SK-N-SH (cell line): ENCODE measurements at regions not wholly inside any gene's neighbourhood (a gene's known extent, or its start where the extent isn't known, plus 50 kb on each side); places are given as distances from the start of the nearest gene placed in this dataset.

Experiments
- CTCF ChIA-PET: fragments of 300-600, 350-600 bp; formaldehyde crosslinking; extraction: SDS; loops from one replicate; lab custom pipeline; 2021; lab: Yijun Ruan, JAX
- POLR2A ChIA-PET: fragments of 350-600 bp; sonication (Branson Sonifier 250); formaldehyde crosslinking; extraction: SDS; loops from one replicate; lab custom pipeline; 2020; ENCODE audit warnings: antibody characterized with exemption, inconsistent platforms; lab: Yijun Ruan, JAX
- DNase-seq: peaks from one replicate; pipeline ENCODE4 v3.0.0; 2012
- H2AFZ ChIP-seq: fragments of 200-600 bp; sonication (generic); 2 replicates; pipeline ENCODE4 v1.8.1; 2016; ENCODE audit warnings: antibody characterized with exemption, mild to moderate bottlenecking, low read depth
- H3F3A ChIP-seq: fragments of 200-600 bp; sonication (generic); replicated peaks from 2 replicates; pipeline ENCODE3; 2016; ENCODE audit warnings: antibody characterized with exemption, mild to moderate bottlenecking; ENCODE audit not compliant: insufficient read depth
- H3K27ac ChIP-seq, 2 experiments: fragments of 200-500 bp in 1 of 2; fragments of 200-600 bp in 1 of 2; sonication (Bioruptor generic) in 1 of 2; sonication (generic), shearing (Covaris generic) in 1 of 2; 2 replicates each; pipeline versions ENCODE4 v1.5.1 to v1.6.1; 2014 to 2016; ENCODE audit warnings: low read depth in 2 of 2, inconsistent platforms in 1 of 2, low read length in 1 of 2, mild to moderate bottlenecking in 1 of 2, mixed read lengths in 1 of 2
- H3K27me3 ChIP-seq: fragments of 200-600 bp; sonication (generic), shearing (Covaris generic); 2 replicates; pipeline ENCODE4 v1.6.1; 2016; ENCODE audit warnings: mixed run types; ENCODE audit not compliant: insufficient read depth
- H3K36me3 ChIP-seq, 2 experiments: fragments of 200-500 bp in 1 of 2; fragments of 200-600 bp in 1 of 2; sonication (Bioruptor generic) in 1 of 2; sonication (generic) in 1 of 2; replicated peaks in 1 of 2; 2 replicates each; pipeline versions ENCODE3 to v1.5.1; 2014 to 2016; ENCODE audit warnings: low read length in 1 of 2, mild to moderate bottlenecking in 1 of 2; ENCODE audit not compliant: insufficient read depth in 2 of 2, control insufficient read depth in 1 of 2
- H3K4me1 ChIP-seq, 2 experiments: fragments of 200-500 bp in 1 of 2; fragments of 200-600 bp in 1 of 2; sonication (Bioruptor generic) in 1 of 2; sonication (generic), shearing (Covaris generic) in 1 of 2; 2 replicates each; pipeline versions ENCODE4 v1.5.1 to v1.6.1; 2014 to 2016; ENCODE audit warnings: low read depth in 1 of 2, low read length in 1 of 2, mixed run types in 1 of 2; ENCODE audit not compliant: insufficient read depth in 2 of 2, control insufficient read depth in 1 of 2
- H3K4me2 ChIP-seq: fragments of 200-600 bp; sonication (generic), shearing (Covaris generic); 2 replicates; pipeline ENCODE4 v1.6.1; 2017; ENCODE audit warnings: mixed run types
- H3K4me3 ChIP-seq, 2 experiments: fragments of 200-500 bp in 1 of 2; fragments of 200-600 bp in 1 of 2; sonication (Bioruptor generic) in 1 of 2; sonication (generic), shearing (Covaris generic) in 1 of 2; 2 replicates each; pipeline versions ENCODE4 v1.5.1 to v1.8.1; 2014 to 2016; ENCODE audit warnings: low read depth in 2 of 2, inconsistent platforms in 1 of 2, low read length in 1 of 2, mild to moderate bottlenecking in 1 of 2, mixed read lengths in 1 of 2, moderate library complexity in 1 of 2
- H3K79me2 ChIP-seq: fragments of 200-600 bp; sonication (generic); 2 replicates; pipeline ENCODE4 v1.8.1; 2017; ENCODE audit warnings: mild to moderate bottlenecking; ENCODE audit not compliant: insufficient read depth
- H3K9ac ChIP-seq: fragments of 200-600 bp; sonication (generic); 2 replicates; pipeline ENCODE4 v1.6.1; 2017; ENCODE audit warnings: mixed run types
- H3K9me2 ChIP-seq: fragments of 200-600 bp; sonication (generic); 2 replicates; pipeline ENCODE4 v1.6.1; 2017; ENCODE audit warnings: mixed run types
- H3K9me3 ChIP-seq: fragments of 200-600 bp; sonication (generic); 2 replicates; pipeline ENCODE4 v1.6.1; 2017; ENCODE audit warnings: mixed run types, mild to moderate bottlenecking, moderate library complexity
- H4K20me1 ChIP-seq: fragments of 200-600 bp; sonication (generic); 2 replicates; pipeline ENCODE4 v1.6.1; 2017; ENCODE audit warnings: mild to moderate bottlenecking, mixed run types; ENCODE audit not compliant: insufficient read depth
- CHD2 ChIP-seq: fragments of 150-350 bp; IDR thresholded peaks from 2 replicates; pipeline ENCODE4 v1.6.1; 2018; ENCODE audit warnings: low read length; ENCODE audit not compliant: partially characterized antibody
- ELF1 ChIP-seq: IDR thresholded peaks from 2 replicates; pipeline ENCODE4 v1.4.0; 2012
- EP300 ChIP-seq, 2 experiments: IDR thresholded peaks; 2 replicates each; pipeline versions ENCODE4 v1.4.0 to v1.6.1; 2012; ENCODE audit warnings: borderline replicate concordance in 1 of 2, low read depth in 1 of 2, low read length in 1 of 2
- EZH2phosphoT487 ChIP-seq: fragments of 200-600 bp; sonication (generic); IDR thresholded peaks from 2 replicates; pipeline ENCODE4 v1.6.1; 2017; ENCODE audit warnings: low read depth, mixed run types, mild to moderate bottlenecking, antibody characterized with exemption, moderate library complexity, borderline replicate concordance
- FOSL2 ChIP-seq: IDR thresholded peaks from 2 replicates; pipeline ENCODE4 v1.4.0; 2012; ENCODE audit warnings: low read depth, mild to moderate bottlenecking, moderate library complexity, borderline replicate concordance
- FOXJ3 ChIP-seq: sonication (generic); formaldehyde crosslinking; IDR thresholded peaks from 2 replicates; pipeline ENCODE4 v1.5.1; 2020; ENCODE audit warnings: mild to moderate bottlenecking, missing genetic modification reagents
- GABPA ChIP-seq: IDR thresholded peaks from 2 replicates; pipeline ENCODE4 v1.4.0; 2012; ENCODE audit warnings: low read depth, mild to moderate bottlenecking
- MXI1 ChIP-seq: IDR thresholded peaks from 2 replicates; pipeline ENCODE4 v1.6.1; 2012; ENCODE audit warnings: mild to moderate bottlenecking, low read depth, low read length, improper control_type of control experiment
- NRF1 ChIP-seq: IDR thresholded peaks from 2 replicates; pipeline ENCODE4 v1.6.1; 2012; ENCODE audit warnings: low read depth, mild to moderate bottlenecking, low read length
- POLR2AphosphoS5 ChIP-seq: IDR thresholded peaks from 2 replicates; pipeline ENCODE4 v1.6.1; 2012; ENCODE audit warnings: low read depth, low read length
- RAD21 ChIP-seq: IDR thresholded peaks from 2 replicates; pipeline ENCODE4 v1.6.1; 2012; ENCODE audit warnings: mild to moderate bottlenecking, low read length
- RCOR1 ChIP-seq: fragments of 150-350 bp; IDR thresholded peaks from 2 replicates; pipeline ENCODE4 v1.6.1; 2017; ENCODE audit warnings: antibody characterized with exemption, low read length
- RFX5 ChIP-seq: IDR thresholded peaks from 2 replicates; pipeline ENCODE4 v1.6.1; 2012; ENCODE audit warnings: mild to moderate bottlenecking, improper control_type of control experiment, low read length
- RXRA ChIP-seq: IDR thresholded peaks from 2 replicates; pipeline ENCODE4 v1.4.0; 2012; ENCODE audit warnings: low read depth, mild to moderate bottlenecking, borderline replicate concordance
- SMC3 ChIP-seq: IDR thresholded peaks from 2 replicates; pipeline ENCODE4 v1.6.1; 2012; ENCODE audit warnings: low read depth, low read length, improper control_type of control experiment
- TAF1 ChIP-seq: IDR thresholded peaks from 2 replicates; pipeline ENCODE4 v1.6.1; 2012; ENCODE audit warnings: low read depth, mild to moderate bottlenecking, low read length, moderate library complexity, borderline replicate concordance
- TCF12 ChIP-seq: IDR thresholded peaks from 2 replicates; pipeline ENCODE4 v1.4.0; 2012
- TEAD4 ChIP-seq: IDR thresholded peaks from 2 replicates; pipeline ENCODE4 v1.4.0; 2012; ENCODE audit warnings: mild to moderate bottlenecking, borderline replicate concordance; ENCODE audit not compliant: insufficient read depth
- YY1 ChIP-seq: IDR thresholded peaks from 2 replicates; pipeline ENCODE4 v1.4.0; 2012; ENCODE audit warnings: low read depth, mild to moderate bottlenecking
- WGBS: methylation state at CpG from one replicate; pipeline ENCODE4 v1.1.6; 2017; ENCODE audit warnings: low lambda C conversion rate; 5-methylcytosine and 5-hydroxymethylcytosine counted together
- TF ChIP-seq, protein P1 (sequence below): fragments of 150-350 bp; IDR thresholded peaks from 2 replicates; pipeline ENCODE4 v1.6.1; 2017; ENCODE audit warnings: antibody characterized with exemption, low read length, low read depth, borderline replicate concordance
- TF ChIP-seq, protein P2 (sequence below): fragments of 150-350 bp; IDR thresholded peaks from 2 replicates; pipeline ENCODE4 v1.6.1; 2016; ENCODE audit warnings: mild to moderate bottlenecking, low read depth, low read length
- TF ChIP-seq, protein P3 (sequence below): IDR thresholded peaks from 2 replicates; pipeline ENCODE4 v1.4.0; 2012; ENCODE audit warnings: low read depth, borderline replicate concordance
- TF ChIP-seq, protein P4 (sequence below): IDR thresholded peaks from 2 replicates; pipeline ENCODE4; 2012
- TF ChIP-seq, protein P5 (sequence below): fragments of 200-600 bp; sonication (generic); IDR thresholded peaks from 2 replicates; pipeline ENCODE4 v1.6.1; 2017; ENCODE audit warnings: antibody characterized with exemption, mild to moderate bottlenecking, moderate library complexity

DNA sequence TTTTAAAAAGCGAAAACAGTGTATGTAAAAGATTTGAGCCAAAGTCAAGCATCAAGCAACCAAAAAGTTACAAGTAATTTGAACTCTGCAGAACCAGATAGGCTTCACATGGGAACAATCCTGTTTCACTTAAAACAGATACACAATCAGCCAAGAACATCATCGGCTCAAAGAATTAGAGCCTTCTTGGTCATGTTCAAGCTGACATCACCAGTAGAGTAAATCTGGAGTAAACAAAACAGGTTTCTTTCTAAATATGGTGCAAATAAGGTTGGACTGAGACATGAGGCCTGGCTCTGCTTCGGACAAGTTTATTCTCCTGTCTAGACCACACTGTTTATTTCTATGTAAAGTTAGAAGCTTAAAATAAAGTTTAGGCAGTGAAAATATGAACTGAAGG, 116.0 kb downstream of the GMNC start:
- no peak overlapping the region for H3K27ac ChIP-seq
- ChIA-PET POLR2A (no interaction called here), CTCF (no interaction called here)
- H3K79me2 ChIP-seq: no peaks in the 10 kb centered on the region
- H3F3A ChIP-seq: no peaks in the 10 kb centered on the region
- no peak overlapping the region for H3K4me2 ChIP-seq
- 25% methylated on average over 3 of the region's 3 CpGs for WGBS
- no peak overlapping the region for H3K9ac ChIP-seq
- H3K9me2 ChIP-seq: no peaks in the 10 kb centered on the region
- no peak for DNase-seq
- peaks cover 4% of the 10 kb centered on the region; the same call in 1 of the 2 replicates for H3K27me3 ChIP-seq
- no peak overlapping the region for H2AFZ ChIP-seq
- no peaks in the 10 kb centered on the region for H3K36me3 ChIP-seq
- TF ChIP-seq RAD21 (no peak), EP300 (IDR thresholded peaks at IDR 0.05; ENCODE audit: borderline replicate concordance in 1 of 2, low read depth in 1 of 2, low read length in 1 of 2) (no peak), NRF1 (no peak), MXI1 (no peak), FOXJ3 (no peak), TEAD4 (no peak), EZH2phosphoT487 (no peak), CHD2 (no peak), SMC3 (no peak), ELF1 (no peak), RXRA (no peak), YY1 (no peak), TAF1 (no peak), POLR2AphosphoS5 (no peak)
- TF ChIP-seq, protein P1, sequence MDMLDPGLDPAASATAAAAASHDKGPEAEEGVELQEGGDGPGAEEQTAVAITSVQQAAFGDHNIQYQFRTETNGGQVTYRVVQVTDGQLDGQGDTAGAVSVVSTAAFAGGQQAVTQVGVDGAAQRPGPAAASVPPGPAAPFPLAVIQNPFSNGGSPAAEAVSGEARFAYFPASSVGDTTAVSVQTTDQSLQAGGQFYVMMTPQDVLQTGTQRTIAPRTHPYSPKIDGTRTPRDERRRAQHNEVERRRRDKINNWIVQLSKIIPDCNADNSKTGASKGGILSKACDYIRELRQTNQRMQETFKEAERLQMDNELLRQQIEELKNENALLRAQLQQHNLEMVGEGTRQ: no peak
- TF ChIP-seq, protein P2, sequence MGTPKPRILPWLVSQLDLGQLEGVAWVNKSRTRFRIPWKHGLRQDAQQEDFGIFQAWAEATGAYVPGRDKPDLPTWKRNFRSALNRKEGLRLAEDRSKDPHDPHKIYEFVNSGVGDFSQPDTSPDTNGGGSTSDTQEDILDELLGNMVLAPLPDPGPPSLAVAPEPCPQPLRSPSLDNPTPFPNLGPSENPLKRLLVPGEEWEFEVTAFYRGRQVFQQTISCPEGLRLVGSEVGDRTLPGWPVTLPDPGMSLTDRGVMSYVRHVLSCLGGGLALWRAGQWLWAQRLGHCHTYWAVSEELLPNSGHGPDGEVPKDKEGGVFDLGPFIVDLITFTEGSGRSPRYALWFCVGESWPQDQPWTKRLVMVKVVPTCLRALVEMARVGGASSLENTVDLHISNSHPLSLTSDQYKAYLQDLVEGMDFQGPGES: no peak
- TF ChIP-seq, protein P3, sequence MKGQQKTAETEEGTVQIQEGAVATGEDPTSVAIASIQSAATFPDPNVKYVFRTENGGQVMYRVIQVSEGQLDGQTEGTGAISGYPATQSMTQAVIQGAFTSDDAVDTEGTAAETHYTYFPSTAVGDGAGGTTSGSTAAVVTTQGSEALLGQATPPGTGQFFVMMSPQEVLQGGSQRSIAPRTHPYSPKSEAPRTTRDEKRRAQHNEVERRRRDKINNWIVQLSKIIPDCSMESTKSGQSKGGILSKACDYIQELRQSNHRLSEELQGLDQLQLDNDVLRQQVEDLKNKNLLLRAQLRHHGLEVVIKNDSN: no peak
- no peaks in the 10 kb centered on the region for H3K9me3 ChIP-seq
- no peaks in the 10 kb centered on the region for H3K4me1 ChIP-seq
- no peak overlapping the region for H3K4me3 ChIP-seq
- no peaks in the 10 kb centered on the region for H4K20me1 ChIP-seq

DNA sequence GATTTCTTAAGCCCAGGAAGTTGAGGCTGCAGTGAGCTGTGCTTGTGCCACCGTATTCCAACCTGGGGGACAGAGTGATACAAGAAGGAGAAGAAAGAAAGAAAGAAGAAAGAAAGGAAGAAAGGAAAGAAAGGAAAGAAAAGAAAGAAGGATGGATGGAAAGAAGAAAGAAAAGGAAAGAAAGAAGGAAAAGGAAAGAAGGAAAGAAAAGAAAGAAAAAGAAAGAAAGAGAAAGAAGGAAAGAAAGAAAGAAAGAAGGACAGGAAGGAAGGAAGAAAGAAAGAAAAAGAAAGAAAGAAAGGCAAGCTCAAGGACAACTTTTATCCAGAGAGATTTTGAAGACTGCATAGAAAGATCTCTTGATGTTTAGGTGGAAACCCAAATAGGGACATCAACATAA, 120.7 kb downstream of the GMNC start:
- Histone ChIP-seq H3K9ac (no peak overlapping the region), H3K36me3 (no peaks in the 10 kb centered on the region), H3K79me2 (no peaks in the 10 kb centered on the region), H3K9me3 (no peaks in the 10 kb centered on the region), H3K27me3 (peaks cover 6% of the 10 kb centered on the region; the same call in 1 of the 2 replicates), H3K4me2 (no peak overlapping the region), H4K20me1 (no peaks in the 10 kb centered on the region), H2AFZ (no peak overlapping the region), H3K9me2 (no peaks in the 10 kb centered on the region), H3K27ac (no peak overlapping the region), H3K4me1 (no peaks in the 10 kb centered on the region), H3F3A (no peaks in the 10 kb centered on the region), H3K4me3 (no peak overlapping the region)
- POLR2A ChIA-PET: no interaction called here
- DNase-seq: no peak
- CTCF ChIA-PET: no interaction called here
- WGBS: 3% methylated on average over 1 of the region's 1 CpG
- TF ChIP-seq TEAD4 (no peak), YY1 (no peak), RFX5 (no peak), EP300 (IDR thresholded peaks at IDR 0.05; ENCODE audit: borderline replicate concordance in 1 of 2, low read depth in 1 of 2, low read length in 1 of 2) (no peak), CHD2 (no peak), RCOR1 (no peak), TAF1 (no peak), RXRA (no peak), GABPA (no peak), TCF12 (no peak), FOSL2 (no peak), EZH2phosphoT487 (no peak)
- TF ChIP-seq, protein P4, sequence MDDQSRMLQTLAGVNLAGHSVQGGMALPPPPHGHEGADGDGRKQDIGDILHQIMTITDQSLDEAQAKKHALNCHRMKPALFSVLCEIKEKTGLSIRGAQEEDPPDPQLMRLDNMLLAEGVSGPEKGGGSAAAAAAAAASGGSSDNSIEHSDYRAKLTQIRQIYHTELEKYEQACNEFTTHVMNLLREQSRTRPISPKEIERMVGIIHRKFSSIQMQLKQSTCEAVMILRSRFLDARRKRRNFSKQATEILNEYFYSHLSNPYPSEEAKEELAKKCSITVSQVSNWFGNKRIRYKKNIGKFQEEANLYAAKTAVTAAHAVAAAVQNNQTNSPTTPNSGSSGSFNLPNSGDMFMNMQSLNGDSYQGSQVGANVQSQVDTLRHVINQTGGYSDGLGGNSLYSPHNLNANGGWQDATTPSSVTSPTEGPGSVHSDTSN: no peak
- TF ChIP-seq, protein P5, sequence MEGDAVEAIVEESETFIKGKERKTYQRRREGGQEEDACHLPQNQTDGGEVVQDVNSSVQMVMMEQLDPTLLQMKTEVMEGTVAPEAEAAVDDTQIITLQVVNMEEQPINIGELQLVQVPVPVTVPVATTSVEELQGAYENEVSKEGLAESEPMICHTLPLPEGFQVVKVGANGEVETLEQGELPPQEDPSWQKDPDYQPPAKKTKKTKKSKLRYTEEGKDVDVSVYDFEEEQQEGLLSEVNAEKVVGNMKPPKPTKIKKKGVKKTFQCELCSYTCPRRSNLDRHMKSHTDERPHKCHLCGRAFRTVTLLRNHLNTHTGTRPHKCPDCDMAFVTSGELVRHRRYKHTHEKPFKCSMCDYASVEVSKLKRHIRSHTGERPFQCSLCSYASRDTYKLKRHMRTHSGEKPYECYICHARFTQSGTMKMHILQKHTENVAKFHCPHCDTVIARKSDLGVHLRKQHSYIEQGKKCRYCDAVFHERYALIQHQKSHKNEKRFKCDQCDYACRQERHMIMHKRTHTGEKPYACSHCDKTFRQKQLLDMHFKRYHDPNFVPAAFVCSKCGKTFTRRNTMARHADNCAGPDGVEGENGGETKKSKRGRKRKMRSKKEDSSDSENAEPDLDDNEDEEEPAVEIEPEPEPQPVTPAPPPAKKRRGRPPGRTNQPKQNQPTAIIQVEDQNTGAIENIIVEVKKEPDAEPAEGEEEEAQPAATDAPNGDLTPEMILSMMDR: no peak
